IMR-90 (cell line): ENCODE measurements at regions not wholly inside any gene's neighbourhood (a gene's known extent, or its start where the extent isn't known, plus 50 kb on each side); places are given as distances from the start of the nearest gene placed in this dataset.

Experiments used
- ATAC-seq: fragments of 200-7000 bp; cut with Tn5 transposase; 2 replicates; pipeline ENCODE4 v1.9.1; 2020; ENCODE audit warnings: low read depth, mild to moderate bottlenecking, moderate library complexity
- BruUV-seq: library from RNA; stranded (reverse); fragments of 400-500 nt; replicated peaks from 2 replicates; lab custom pipeline; 2021; lab: Mats Ljungman, UMichigan
- CTCF ChIA-PET: fragments of 300-600 bp; formaldehyde crosslinking; extraction: SDS; loops from one replicate; lab custom pipeline; 2021; ENCODE audit warnings: antibody characterized with exemption; lab: Yijun Ruan, JAX
- POLR2A ChIA-PET: fragments of 300-600 bp; sonication (Branson Sonifier 250); formaldehyde crosslinking; loops from one replicate; lab custom pipeline; 2022; ENCODE audit warnings: antibody characterized with exemption; ENCODE audit not compliant: unreplicated experiment; lab: Charles Lee
- DNase-seq: peaks from one replicate; pipeline ENCODE4 v3.0.0; 2013
- H2AFZ ChIP-seq: replicated peaks from 2 replicates; pipeline ENCODE3; 2013; ENCODE audit warnings: low read length, mild to moderate bottlenecking; ENCODE audit not compliant: poor library complexity
- H2AK5ac ChIP-seq: 2 replicates; pipeline ENCODE4 v1.6.1; 2013; ENCODE audit warnings: low read depth, low read length, inconsistent platforms
- H2AK9ac ChIP-seq: replicated peaks from 2 replicates; pipeline ENCODE3; 2013; ENCODE audit warnings: mild to moderate bottlenecking, low read depth, low read length, moderate library complexity; ENCODE audit not compliant: poor library complexity
- H2BK120ac ChIP-seq: 2 replicates; pipeline ENCODE4 v1.6.1; 2013; ENCODE audit warnings: low read depth, low read length, inconsistent platforms
- H2BK15ac ChIP-seq: 3 replicates; pipeline ENCODE4 v1.6.1; 2013; ENCODE audit warnings: low read depth, low read length, inconsistent platforms
- H2BK20ac ChIP-seq: 2 replicates; pipeline ENCODE4 v1.6.1; 2013; ENCODE audit warnings: low read depth, mild to moderate bottlenecking, inconsistent platforms, low read length, moderate library complexity
- H2BK5ac ChIP-seq: 2 replicates; pipeline ENCODE4 v1.6.1; 2013; ENCODE audit warnings: mild to moderate bottlenecking, low read depth, low read length, inconsistent platforms; ENCODE audit not compliant: poor library complexity, severe bottlenecking
- H3K14ac ChIP-seq: replicated peaks from 2 replicates; pipeline ENCODE4 v1.6.1; 2013; ENCODE audit warnings: low read depth, low read length, inconsistent platforms
- H3K18ac ChIP-seq: 2 replicates; pipeline ENCODE4 v1.6.1; 2013; ENCODE audit warnings: low read depth, low read length, control low read depth
- H3K23ac ChIP-seq: 2 replicates; pipeline ENCODE4 v1.6.1; 2013; ENCODE audit warnings: low read depth, low read length, inconsistent platforms
- H3K27ac ChIP-seq: 2 replicates; pipeline ENCODE4 v1.5.1; 2013; ENCODE audit warnings: mild to moderate bottlenecking, control low read depth, low read length; ENCODE audit not compliant: insufficient read depth
- H3K27me3 ChIP-seq: 2 replicates; pipeline ENCODE4 v1.6.1; 2013; ENCODE audit warnings: low read length; ENCODE audit not compliant: control insufficient read depth, insufficient read depth
- H3K36me3 ChIP-seq: 2 replicates; pipeline ENCODE4 v1.6.1; 2013; ENCODE audit warnings: low read length, mixed read lengths; ENCODE audit not compliant: control insufficient read depth, insufficient read depth
- H3K4ac ChIP-seq: 2 replicates; pipeline ENCODE4 v1.6.1; 2013; ENCODE audit warnings: low read depth, low read length, inconsistent platforms
- H3K4me1 ChIP-seq: 2 replicates; pipeline ENCODE4 v1.6.1; 2013; ENCODE audit warnings: low read length, mixed read lengths; ENCODE audit not compliant: control insufficient read depth, insufficient read depth
- H3K4me2 ChIP-seq: 2 replicates; pipeline ENCODE4 v1.6.1; 2013; ENCODE audit warnings: low read depth, mild to moderate bottlenecking, control low read depth, low read length, moderate library complexity
- H3K4me3 ChIP-seq: 2 replicates; pipeline ENCODE4 v1.5.1; 2013; ENCODE audit warnings: low read depth, mild to moderate bottlenecking, control low read depth, low read length, moderate library complexity; ENCODE audit not compliant: insufficient read depth
- H3K56ac ChIP-seq: 2 replicates; pipeline ENCODE4 v1.6.1; 2013; ENCODE audit warnings: low read length, inconsistent platforms; ENCODE audit not compliant: insufficient read depth; ENCODE audit errors: extremely low read depth
- H3K79me1 ChIP-seq, 2 experiments: 2 replicates each; pipeline ENCODE4 v1.6.1; 2013; ENCODE audit warnings: low read length in 2 of 2, inconsistent platforms in 1 of 2, low read depth in 1 of 2
- H3K9ac ChIP-seq: 2 replicates; pipeline ENCODE4 v1.6.1; 2013; ENCODE audit warnings: low read depth, low read length, control low read depth
- H3K9me1 ChIP-seq: 2 replicates; pipeline ENCODE4 v1.6.1; 2013; ENCODE audit warnings: low read length, inconsistent platforms; ENCODE audit not compliant: insufficient read depth
- H3K9me3 ChIP-seq: 2 replicates; pipeline ENCODE4 v1.6.1; 2013; ENCODE audit warnings: low read length; ENCODE audit not compliant: control insufficient read depth, insufficient read depth
- H4K20me1 ChIP-seq: 2 replicates; pipeline ENCODE4 v1.6.1; 2013; ENCODE audit warnings: low read length, inconsistent platforms; ENCODE audit not compliant: insufficient read depth
- H4K5ac ChIP-seq: 2 replicates; pipeline ENCODE4 v1.6.1; 2013; ENCODE audit warnings: mild to moderate bottlenecking, low read depth, low read length, control low read depth
- H4K8ac ChIP-seq, 2 experiments: 2 replicates each; pipeline ENCODE4 v1.6.1; 2013; ENCODE audit warnings: low read depth in 2 of 2, low read length in 2 of 2, control low read depth in 1 of 2, inconsistent platforms in 1 of 2
- H4K91ac ChIP-seq: 2 replicates; pipeline ENCODE4 v1.6.1; 2013; ENCODE audit warnings: low read depth, low read length, inconsistent platforms; ENCODE audit not compliant: insufficient read depth
- BHLHE40 ChIP-seq: fragments of 150-350 bp; IDR thresholded peaks from 2 replicates; pipeline ENCODE4 v1.6.1; 2016; ENCODE audit warnings: mild to moderate bottlenecking, low read depth, low read length
- CEBPB ChIP-seq: IDR thresholded peaks from 2 replicates; pipeline ENCODE4 v1.6.1; 2012; ENCODE audit warnings: low read depth, low read length, improper control_type of control experiment
- CHD1 ChIP-seq: IDR thresholded peaks from 2 replicates; pipeline ENCODE4 v1.6.1; 2012; ENCODE audit warnings: low read depth, low read length, improper control_type of control experiment
- POLR2A ChIP-seq: IDR thresholded peaks from 2 replicates; pipeline ENCODE4 v1.6.1; 2012; ENCODE audit warnings: mild to moderate bottlenecking, low read depth, low read length
- RAD21 ChIP-seq: IDR thresholded peaks from 2 replicates; pipeline ENCODE4 v1.6.1; 2012; ENCODE audit warnings: low read length, improper control_type of control experiment
- RFX5 ChIP-seq: IDR thresholded peaks from 2 replicates; pipeline ENCODE4 v1.8.0; 2012; ENCODE audit warnings: low read depth, mild to moderate bottlenecking, low read length, moderate library complexity
- SMC3 ChIP-seq: fragments of 150-350 bp; IDR thresholded peaks from 2 replicates; pipeline ENCODE4 v1.6.1; 2016; ENCODE audit warnings: low read depth, mild to moderate bottlenecking, antibody characterized with exemption, low read length, moderate library complexity
- WGBS, 2 experiments: methylation state at CpG; one replicate each; pipeline versions ENCODE4 v1.1.5 to v1.1.7; 2013; ENCODE audit warnings: missing lambda C conversion rate in 2 of 2; ENCODE audit not compliant: insufficient read length in 1 of 2; ENCODE audit errors: extremely low coverage in 2 of 2; 5-methylcytosine and 5-hydroxymethylcytosine counted together
- dilution Hi-C: fragments of 300-500 bp; cut with HindIII; formaldehyde crosslinking; loops from one replicate; pipeline ENCODE4 v1.14.3; 2018; ENCODE audit warnings: low sequenced_read_pairs; ENCODE audit not compliant: unreplicated experiment
- in situ Hi-C: fragments of 300-500 bp; cut with MboI; formaldehyde crosslinking; loops from 3 replicates; pipeline ENCODE4 v1.14.3; 2019; ENCODE audit warnings: low sequenced_read_pairs, inconsistent platforms, mixed read lengths
- intact Hi-C: fragments of 100-400 bp; cut with micrococcal nuclease; formaldehyde crosslinking; loops from 2 replicates; pipeline ENCODE4 v1.10.0; 2022
- TF ChIP-seq, protein P1 (sequence below): fragments of 150-350 bp; IDR thresholded peaks from 2 replicates; pipeline ENCODE4 v1.6.1; 2016; ENCODE audit warnings: low read depth, mild to moderate bottlenecking, low read length, moderate library complexity, borderline replicate concordance
- TF ChIP-seq, protein P2 (sequence below): conservative IDR thresholded peaks from 2 replicates; pipeline ENCODE4 v1.5.1; 2012; ENCODE audit warnings: mild to moderate bottlenecking, low read depth, low read length, improper control_type of control experiment

DNA sequence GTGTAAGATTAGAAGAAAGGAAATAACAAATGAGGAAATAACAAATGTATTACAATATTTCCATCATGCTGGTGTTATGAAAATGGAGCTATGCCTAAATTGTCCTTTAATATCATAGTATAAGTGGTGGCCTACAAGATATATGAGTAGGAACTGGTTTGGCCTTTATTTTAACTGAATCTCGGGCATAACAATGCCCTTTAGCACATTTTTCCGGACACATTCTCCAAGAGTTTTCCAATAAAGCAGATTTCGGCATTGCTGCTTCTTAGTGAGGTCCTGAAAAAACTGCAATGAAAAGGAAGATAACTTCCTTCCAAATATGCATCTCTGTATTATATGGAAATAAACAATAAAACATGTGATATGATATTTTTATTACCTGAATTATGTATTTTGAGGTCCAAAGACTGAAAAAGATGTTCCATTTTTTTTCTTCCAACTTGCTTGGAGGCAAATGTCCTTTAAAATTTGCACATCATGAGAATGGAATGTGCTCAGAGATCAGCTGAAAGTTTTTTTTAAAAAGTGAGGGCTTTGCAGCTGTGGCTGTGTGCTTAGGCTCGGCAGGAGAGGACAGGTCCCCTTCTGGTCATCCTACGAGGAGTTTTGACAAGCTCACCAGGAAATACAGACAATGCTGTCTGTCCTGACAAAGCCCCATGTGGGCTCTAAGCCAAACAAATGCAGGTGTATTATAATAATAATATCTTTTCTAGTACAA lies 132.3 kb upstream of the RND3 start:
- no peak overlapping the region for H2AK9ac ChIP-seq
- H4K20me1 ChIP-seq, result no peaks in the 10 kb centered on the region
- H4K91ac ChIP-seq, result peak overlapping the region; percentile 25; the same call in 1 of the 2 replicates
- peak overlapping the region; percentile 24; the same call in 1 of the 2 replicates for H3K23ac ChIP-seq
- peak overlapping the region; percentile 48 for H3K27ac ChIP-seq
- H4K8ac ChIP-seq, result peak overlapping the region in 1 of 2 experiments; percentile 56; a peak in 2 of 4 replicates
- peak overlapping the region; percentile 65 for H2BK15ac ChIP-seq
- peak overlapping the region; percentile 56 for H3K18ac ChIP-seq
- H2AFZ ChIP-seq, result no peak overlapping the region
- ChIA-PET CTCF (no interaction called here), POLR2A (no interaction called here)
- H3K4ac ChIP-seq, result peak overlapping the region; percentile 64
- no peak overlapping the region for H3K4me3 ChIP-seq
- peak; percentile 78 for DNase-seq
- H4K5ac ChIP-seq, result peak overlapping the region; percentile 17; the same call in 1 of the 2 replicates
- H2BK5ac ChIP-seq, result peak overlapping the region; percentile 74
- H3K9me3 ChIP-seq, result no peaks in the 10 kb centered on the region
- in situ Hi-C loops, result loop anchor here (25.0 kb wide), 1 partner anchor 618 kb away; no protein-coding TSS in a partner anchor
- intact Hi-C loops, result loop anchor here (2.0 to 10.0 kb wide), 3 partner anchors 43 to 255 kb away; no protein-coding TSS in a partner anchor
- H2BK120ac ChIP-seq, result peak overlapping the region; percentile 68
- BruUV-seq, result no TSS peak
- peak overlapping the region; percentile 93 for H2BK20ac ChIP-seq
- H3K36me3 ChIP-seq, result no peaks in the 10 kb centered on the region
- TF ChIP-seq RAD21 (peak; percentile 6; the same call in 1 of the 2 replicates), RFX5 (no peak), BHLHE40 (no peak), CEBPB (no peak), POLR2A (no peak), CHD1 (no peak), SMC3 (peak; percentile 14; the same call in 1 of the 2 replicates)
- TF ChIP-seq, protein P1, sequence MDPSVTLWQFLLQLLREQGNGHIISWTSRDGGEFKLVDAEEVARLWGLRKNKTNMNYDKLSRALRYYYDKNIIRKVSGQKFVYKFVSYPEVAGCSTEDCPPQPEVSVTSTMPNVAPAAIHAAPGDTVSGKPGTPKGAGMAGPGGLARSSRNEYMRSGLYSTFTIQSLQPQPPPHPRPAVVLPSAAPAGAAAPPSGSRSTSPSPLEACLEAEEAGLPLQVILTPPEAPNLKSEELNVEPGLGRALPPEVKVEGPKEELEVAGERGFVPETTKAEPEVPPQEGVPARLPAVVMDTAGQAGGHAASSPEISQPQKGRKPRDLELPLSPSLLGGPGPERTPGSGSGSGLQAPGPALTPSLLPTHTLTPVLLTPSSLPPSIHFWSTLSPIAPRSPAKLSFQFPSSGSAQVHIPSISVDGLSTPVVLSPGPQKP, result no peak
- TF ChIP-seq, protein P2, sequence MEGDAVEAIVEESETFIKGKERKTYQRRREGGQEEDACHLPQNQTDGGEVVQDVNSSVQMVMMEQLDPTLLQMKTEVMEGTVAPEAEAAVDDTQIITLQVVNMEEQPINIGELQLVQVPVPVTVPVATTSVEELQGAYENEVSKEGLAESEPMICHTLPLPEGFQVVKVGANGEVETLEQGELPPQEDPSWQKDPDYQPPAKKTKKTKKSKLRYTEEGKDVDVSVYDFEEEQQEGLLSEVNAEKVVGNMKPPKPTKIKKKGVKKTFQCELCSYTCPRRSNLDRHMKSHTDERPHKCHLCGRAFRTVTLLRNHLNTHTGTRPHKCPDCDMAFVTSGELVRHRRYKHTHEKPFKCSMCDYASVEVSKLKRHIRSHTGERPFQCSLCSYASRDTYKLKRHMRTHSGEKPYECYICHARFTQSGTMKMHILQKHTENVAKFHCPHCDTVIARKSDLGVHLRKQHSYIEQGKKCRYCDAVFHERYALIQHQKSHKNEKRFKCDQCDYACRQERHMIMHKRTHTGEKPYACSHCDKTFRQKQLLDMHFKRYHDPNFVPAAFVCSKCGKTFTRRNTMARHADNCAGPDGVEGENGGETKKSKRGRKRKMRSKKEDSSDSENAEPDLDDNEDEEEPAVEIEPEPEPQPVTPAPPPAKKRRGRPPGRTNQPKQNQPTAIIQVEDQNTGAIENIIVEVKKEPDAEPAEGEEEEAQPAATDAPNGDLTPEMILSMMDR, result no peak
- H2AK5ac ChIP-seq, result no peak overlapping the region
- dilution Hi-C loops, result no loop called here
- no CpG with 5 or more reads among the region's 5 CpGs for WGBS, 2 experiments
- no peaks in the 10 kb centered on the region; a peak in 1 of 4 replicates for H3K79me1 ChIP-seq
- peak overlapping the region; percentile 62 for H3K4me2 ChIP-seq
- peaks cover 13% of the 10 kb centered on the region for H3K9me1 ChIP-seq
- H3K27me3 ChIP-seq, result no peaks in the 10 kb centered on the region
- H3K14ac ChIP-seq, result peak overlapping the region; percentile 60; the same call in 1 of the 2 replicates
- peak; percentile 59 for ATAC-seq
- H3K4me1 ChIP-seq, result peaks cover 12% of the 10 kb centered on the region
- H3K56ac ChIP-seq, result peak overlapping the region; percentile 36; the same call in 1 of the 2 replicates
- no peak overlapping the region for H3K9ac ChIP-seq
